OCI-LY7 (cell line): ENCODE measurements at regions not wholly inside any gene's neighbourhood (a gene's known extent, or its start where the extent isn't known, plus 50 kb on each side); places are given as distances from the start of the nearest gene placed in this dataset.

Experiments
- BruUV-seq: library from RNA; stranded (reverse); fragments of 400-500 nt; replicated peaks from 2 replicates; lab custom pipeline; 2021; lab: Mats Ljungman, UMichigan
- CTCF ChIA-PET: fragments of 300-600 bp; sonication (Branson Sonifier 250); formaldehyde crosslinking; loops from one replicate; lab custom pipeline; 2022; ENCODE audit warnings: antibody characterized with exemption; ENCODE audit not compliant: unreplicated experiment; lab: Charles Lee
- POLR2A ChIA-PET: fragments of 300-600 bp; sonication (Branson Sonifier 250); formaldehyde crosslinking; loops from one replicate; lab custom pipeline; 2022; ENCODE audit warnings: antibody characterized with exemption; lab: Charles Lee
- DNase-seq: peaks from one replicate; pipeline ENCODE4 v3.0.0-alpha.2; 2015; ENCODE audit warnings: low spot score
- H2AFZ ChIP-seq: fragments of 200-600 bp; sonication (generic), shearing (Covaris generic); 2 replicates; pipeline ENCODE4 v1.6.1; 2014; ENCODE audit warnings: mild to moderate bottlenecking, antibody characterized with exemption, low read length, moderate library complexity
- H3K27ac ChIP-seq: fragments of 200-600 bp; sonication (generic); 2 replicates; pipeline ENCODE4 v1.5.1; 2014; ENCODE audit warnings: mixed run types, low read depth, mild to moderate bottlenecking, moderate library complexity, low read length, inconsistent platforms; ENCODE audit not compliant: poor library complexity, severe bottlenecking
- H3K36me3 ChIP-seq: fragments of 200-600 bp; sonication (generic); 2 replicates; pipeline ENCODE4 v1.6.1; 2014; ENCODE audit warnings: mild to moderate bottlenecking, antibody characterized with exemption, low read length, moderate library complexity, mixed read lengths; ENCODE audit not compliant: insufficient read depth
- H3K4me1 ChIP-seq: fragments of 200-600 bp; sonication (generic); 2 replicates; pipeline ENCODE4 v1.5.1; 2014; ENCODE audit warnings: mild to moderate bottlenecking, low read length; ENCODE audit not compliant: insufficient read depth, poor library complexity, severe bottlenecking
- H3K4me2 ChIP-seq: fragments of 200-600 bp; sonication (generic); 2 replicates; pipeline ENCODE4 v1.6.1; 2014; ENCODE audit warnings: mild to moderate bottlenecking, low read length
- H3K4me3 ChIP-seq: fragments of 200-600 bp; sonication (generic); 2 replicates; pipeline ENCODE4 v1.5.1; 2014; ENCODE audit warnings: mild to moderate bottlenecking, low read depth, low read length; ENCODE audit not compliant: poor library complexity, severe bottlenecking
- H3K79me2 ChIP-seq: fragments of 200-600 bp; sonication (generic); 2 replicates; pipeline ENCODE4 v1.6.1; 2016; ENCODE audit warnings: low read depth, mild to moderate bottlenecking, low read length, moderate library complexity, mixed read lengths; ENCODE audit not compliant: insufficient read depth
- H3K9me2 ChIP-seq: fragments of 200-600 bp; sonication (generic); 2 replicates; pipeline ENCODE4 v1.6.1; 2016; ENCODE audit warnings: mild to moderate bottlenecking, low read length, mixed read lengths; ENCODE audit not compliant: insufficient read depth
- H3K9me3 ChIP-seq: fragments of 200-600 bp; sonication (generic); 2 replicates; pipeline ENCODE4 v1.6.1; 2014; ENCODE audit warnings: mild to moderate bottlenecking, mixed run types, low read length, mixed read lengths
- H4K20me1 ChIP-seq: fragments of 200-600 bp; sonication (generic); 2 replicates; pipeline ENCODE4 v1.6.1; 2014; ENCODE audit warnings: mild to moderate bottlenecking, antibody characterized with exemption, low read length, moderate library complexity, mixed read lengths; ENCODE audit not compliant: insufficient read depth
- EZH2phosphoT487 ChIP-seq: fragments of 200-600 bp; sonication (generic); IDR thresholded peaks from 2 replicates; pipeline ENCODE4 v1.6.1; 2018; ENCODE audit warnings: low read depth, borderline replicate concordance, mild to moderate bottlenecking, mixed run types, antibody characterized with exemption, low read length, moderate library complexity, mixed read lengths
- intact Hi-C: fragments of 100-400 bp; cut with micrococcal nuclease; formaldehyde crosslinking; loops from one replicate; pipeline ENCODE4 v1.10.0; 2022; ENCODE audit not compliant: unreplicated experiment
- TF ChIP-seq, protein P1 (sequence below): fragments of 200-600 bp; sonication (generic); conservative IDR thresholded peaks from 2 replicates; pipeline ENCODE4 v1.5.1; 2014; ENCODE audit warnings: mild to moderate bottlenecking, antibody characterized with exemption, low read length, moderate library complexity, mixed read lengths

- BruUV-seq = no TSS peak
- ChIA-PET POLR2A (no interaction called here), CTCF (no interaction called here)
These were observed 1048.0 kb downstream of the LRFN5 start for GRCh38 chr14:42654707-42655106.

GRCh38 chr14:42642787-42643186, 1036.1 kb downstream of the LRFN5 start:
- no peak overlapping the region for H2AFZ ChIP-seq
- intact Hi-C loops = no loop called here
- no peak overlapping the region for H3K27ac ChIP-seq
- H3K79me2 ChIP-seq = no peaks in the 10 kb centered on the region
- no peaks in the 10 kb centered on the region for H4K20me1 ChIP-seq
- TF ChIP-seq, protein P1, sequence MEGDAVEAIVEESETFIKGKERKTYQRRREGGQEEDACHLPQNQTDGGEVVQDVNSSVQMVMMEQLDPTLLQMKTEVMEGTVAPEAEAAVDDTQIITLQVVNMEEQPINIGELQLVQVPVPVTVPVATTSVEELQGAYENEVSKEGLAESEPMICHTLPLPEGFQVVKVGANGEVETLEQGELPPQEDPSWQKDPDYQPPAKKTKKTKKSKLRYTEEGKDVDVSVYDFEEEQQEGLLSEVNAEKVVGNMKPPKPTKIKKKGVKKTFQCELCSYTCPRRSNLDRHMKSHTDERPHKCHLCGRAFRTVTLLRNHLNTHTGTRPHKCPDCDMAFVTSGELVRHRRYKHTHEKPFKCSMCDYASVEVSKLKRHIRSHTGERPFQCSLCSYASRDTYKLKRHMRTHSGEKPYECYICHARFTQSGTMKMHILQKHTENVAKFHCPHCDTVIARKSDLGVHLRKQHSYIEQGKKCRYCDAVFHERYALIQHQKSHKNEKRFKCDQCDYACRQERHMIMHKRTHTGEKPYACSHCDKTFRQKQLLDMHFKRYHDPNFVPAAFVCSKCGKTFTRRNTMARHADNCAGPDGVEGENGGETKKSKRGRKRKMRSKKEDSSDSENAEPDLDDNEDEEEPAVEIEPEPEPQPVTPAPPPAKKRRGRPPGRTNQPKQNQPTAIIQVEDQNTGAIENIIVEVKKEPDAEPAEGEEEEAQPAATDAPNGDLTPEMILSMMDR = no peak
- no peak for TF ChIP-seq EZH2phosphoT487
- DNase-seq = no peak
- ChIA-PET POLR2A (no interaction called here), CTCF (no interaction called here)
- H3K4me3 ChIP-seq = no peak overlapping the region
- H3K36me3 ChIP-seq = no peaks in the 10 kb centered on the region
- no peaks in the 10 kb centered on the region for H3K9me2 ChIP-seq
- no peak overlapping the region for H3K4me2 ChIP-seq
- no TSS peak for BruUV-seq
- no peaks in the 10 kb centered on the region for H3K4me1 ChIP-seq
- H3K9me3 ChIP-seq = no peaks in the 10 kb centered on the region

More at GRCh38 chr14:42654707-42655106, 1048.0 kb downstream of the LRFN5 start:
- no peaks in the 10 kb centered on the region for H3K79me2 ChIP-seq
- H3K9me2 ChIP-seq = no peaks in the 10 kb centered on the region
- TF ChIP-seq EZH2phosphoT487 = no peak
- H3K4me1 ChIP-seq = no peaks in the 10 kb centered on the region
- H3K27ac ChIP-seq = no peak overlapping the region
- H3K4me3 ChIP-seq = no peak overlapping the region
- H2AFZ ChIP-seq = no peak overlapping the region
- intact Hi-C loops = no loop called here
- H4K20me1 ChIP-seq = no peaks in the 10 kb centered on the region
- no peak for DNase-seq
- no peaks in the 10 kb centered on the region for H3K9me3 ChIP-seq
- H3K4me2 ChIP-seq = no peak overlapping the region
- no peaks in the 10 kb centered on the region for H3K36me3 ChIP-seq

- H3K4me1 ChIP-seq = no peaks in the 10 kb centered on the region
- H3K4me3 ChIP-seq = no peak overlapping the region
- no peak overlapping the region for H2AFZ ChIP-seq
- no peak overlapping the region for H3K27ac ChIP-seq
- BruUV-seq = no TSS peak
- H3K36me3 ChIP-seq = no peaks in the 10 kb centered on the region
- TF ChIP-seq, protein P1 = no peak
- intact Hi-C loops = no loop called here
- H4K20me1 ChIP-seq = no peaks in the 10 kb centered on the region
- POLR2A ChIA-PET = interaction anchor here (0.6 kb wide), 1 partner anchor 477 kb away, joined by 3 read pairs; no protein-coding TSS in a partner anchor
- H3K9me3 ChIP-seq = no peaks in the 10 kb centered on the region
- H3K9me2 ChIP-seq = no peaks in the 10 kb centered on the region
- no peak for DNase-seq
- no peaks in the 10 kb centered on the region for H3K79me2 ChIP-seq
- CTCF ChIA-PET = no interaction called here
- no peak overlapping the region for H3K4me2 ChIP-seq
These were observed 1026.9 kb downstream of the LRFN5 start for GRCh38 chr14:42633504-42634095.
